ENCODE measurements at regions not wholly inside any gene's neighbourhood (a gene's known extent, or its start where the extent isn't known, plus 50 kb on each side); places are given as distances from the start of the nearest gene placed in this dataset.
"Not testable (repeated sequence)": the region's sequence is repeated elsewhere in the genome, so short reads cannot be mapped to it uniquely, and the experiment has no call there.

- DNase-seq (ENCODE audit: low read depth), result not testable (repeated sequence)
These were observed 350.6 kb upstream of the NUPR2 start for GRCh38 chr7:56466607-56467525.

GRCh38 chr7:56449762-56450161, 333.5 kb upstream of the NUPR2 start:
- DNase-seq (ENCODE audit: low read depth), result no peak

- DNase-seq (ENCODE audit: low read depth), result no peak
These were observed 331.9 kb upstream of the NUPR2 start for GRCh38 chr7:56447864-56448693.

- DNase-seq (ENCODE audit: low read depth), result not testable (repeated sequence)
These were observed 304.3 kb upstream of the NUPR2 start for GRCh38 chr7:56420528-56420927.

- DNase-seq (ENCODE audit: low read depth), result no peak
These were observed 259.0 kb upstream of the NUPR2 start for GRCh38 chr7:56375173-56375572.

- DNase-seq (ENCODE audit: low read depth), result not testable (repeated sequence)
These were observed 258.4 kb upstream of the NUPR2 start for GRCh38 chr7:56374666-56375065.

- peak; percentile 60 for DNase-seq (ENCODE audit: low read depth)
These were observed 257.1 kb upstream of the NUPR2 start for GRCh38 chr7:56373314-56373713.

- not testable (repeated sequence) for DNase-seq (ENCODE audit: low read depth)
These were observed 255.6 kb upstream of the NUPR2 start for GRCh38 chr7:56371792-56372191.

- DNase-seq (ENCODE audit: low read depth), result not testable (repeated sequence)
These were observed 254.1 kb upstream of the NUPR2 start for GRCh38 chr7:56370208-56370872.

GRCh38 chr7:56367914-56368313, 251.7 kb upstream of the NUPR2 start:
- DNase-seq (ENCODE audit: low read depth), result not testable (repeated sequence)

GRCh38 chr7:56367411-56367810, 251.2 kb upstream of the NUPR2 start:
- not testable (repeated sequence) for DNase-seq (ENCODE audit: low read depth)

GRCh38 chr7:56366701-56367100, 250.5 kb upstream of the NUPR2 start:
- not testable (repeated sequence) for DNase-seq (ENCODE audit: low read depth)

GRCh38 chr7:56352576-56352975, 236.4 kb upstream of the NUPR2 start:
- not testable (repeated sequence) for DNase-seq (ENCODE audit: low read depth)

- not testable (repeated sequence) for DNase-seq (ENCODE audit: low read depth)
These were observed 235.0 kb upstream of the NUPR2 start for GRCh38 chr7:56351181-56351580.

- not testable (repeated sequence) for DNase-seq (ENCODE audit: low read depth)
These were observed 232.1 kb upstream of the NUPR2 start for GRCh38 chr7:56348311-56348710.

- not testable (repeated sequence) for DNase-seq (ENCODE audit: low read depth)
These were observed 212.1 kb upstream of the NUPR2 start for GRCh38 chr7:56328327-56328726.

GRCh38 chr7:56290548-56290947, 174.3 kb upstream of the NUPR2 start:
- no peak for DNase-seq (ENCODE audit: low read depth)

- DNase-seq (ENCODE audit: low read depth), result no peak
These were observed 171.4 kb upstream of the NUPR2 start for GRCh38 chr7:56287429-56288138.

GRCh38 chr7:56256108-56256507, 139.9 kb upstream of the NUPR2 start:
- no peak for DNase-seq (ENCODE audit: low read depth)

GRCh38 chr7:56250135-56250534, 133.9 kb upstream of the NUPR2 start:
- no peak for DNase-seq (ENCODE audit: low read depth)

GRCh38 chr7:56229631-56230030, 113.4 kb upstream of the NUPR2 start:
- no peak for DNase-seq (ENCODE audit: low read depth)

GRCh38 chr7:56222866-56223265, 106.6 kb upstream of the NUPR2 start:
- no peak for DNase-seq (ENCODE audit: low read depth)
